PC-9 (cell line): ENCODE measurements at regions not wholly inside any gene's neighbourhood (a gene's known extent, or its start where the extent isn't known, plus 50 kb on each side); places are given as distances from the start of the nearest gene placed in this dataset.

ENCODE experiments used
- BruUV-seq: library from RNA; stranded (reverse); fragments of 400-500 nt; replicated peaks from 2 replicates; lab custom pipeline; 2021; lab: Mats Ljungman, UMichigan
- CTCF ChIA-PET: fragments of 300-600 bp; sonication (Branson Sonifier 250); formaldehyde crosslinking; loops from one replicate; lab custom pipeline; 2022; ENCODE audit warnings: antibody characterized with exemption; lab: Charles Lee
- POLR2A ChIA-PET: fragments of 300-600 bp; sonication (Branson Sonifier 250); formaldehyde crosslinking; loops from one replicate; lab custom pipeline; 2022; ENCODE audit warnings: antibody characterized with exemption; ENCODE audit not compliant: unreplicated experiment; lab: Charles Lee
- DNase-seq, 2 experiments: peaks; one replicate each; pipeline versions ENCODE4 v3.0.0 to v3.0.0-alpha.2; 2015 to 2022; ENCODE audit warnings: mixed read lengths in 1 of 2
- H2AFZ ChIP-seq: fragments of 200-600 bp; sonication (generic); 2 replicates; pipeline ENCODE4 v1.8.1; 2017; ENCODE audit warnings: antibody characterized with exemption
- H3F3A ChIP-seq: fragments of 200-600 bp; sonication (generic); 2 replicates; pipeline ENCODE4 v1.8.1; 2017; ENCODE audit warnings: antibody characterized with exemption, mild to moderate bottlenecking, low read depth; ENCODE audit not compliant: insufficient read depth
- H3K27ac ChIP-seq: fragments of 200-600 bp; sonication (generic); 2 replicates; pipeline ENCODE4 v1.6.1; 2016; ENCODE audit warnings: mixed run types
- H3K27me3 ChIP-seq: fragments of 200-600 bp; sonication (generic); 2 replicates; pipeline ENCODE4 v1.6.1; 2016; ENCODE audit warnings: low read depth, mixed run types; ENCODE audit not compliant: insufficient read depth
- H3K36me3 ChIP-seq: fragments of 200-600 bp; sonication (generic); 2 replicates; pipeline ENCODE4 v1.6.1; 2016; ENCODE audit warnings: low read depth, mixed run types
- H3K4me1 ChIP-seq: fragments of 200-600 bp; sonication (generic); replicated peaks from 2 replicates; pipeline ENCODE4 v1.6.1; 2016; ENCODE audit warnings: mixed run types; ENCODE audit not compliant: insufficient read depth
- H3K4me2 ChIP-seq: fragments of 200-600 bp; sonication (generic); 2 replicates; pipeline ENCODE4 v1.6.1; 2017; ENCODE audit warnings: mixed run types
- H3K4me3 ChIP-seq: fragments of 200-600 bp; sonication (generic); 2 replicates; pipeline ENCODE4 v1.6.1; 2016; ENCODE audit warnings: mixed run types
- H3K79me2 ChIP-seq: fragments of 200-600 bp; sonication (generic); 2 replicates; pipeline ENCODE4 v1.6.1; 2017; ENCODE audit warnings: low read depth, mixed run types
- H3K9me2 ChIP-seq: fragments of 200-600 bp; sonication (generic); 2 replicates; pipeline ENCODE4 v1.8.1; 2017; ENCODE audit warnings: mild to moderate bottlenecking; ENCODE audit not compliant: insufficient read depth
- H3K9me3 ChIP-seq: fragments of 200-600 bp; sonication (generic); 2 replicates; pipeline ENCODE4 v1.8.1; 2016; ENCODE audit warnings: low read depth; ENCODE audit not compliant: insufficient read depth
- H4K20me1 ChIP-seq: fragments of 200-600 bp; sonication (generic); 2 replicates; pipeline ENCODE4 v1.8.1; 2017; ENCODE audit not compliant: insufficient read depth
- EZH2 ChIP-seq: fragments of 200-600 bp; sonication (generic); IDR thresholded peaks from 2 replicates; pipeline ENCODE4 v1.8.0; 2017; ENCODE audit warnings: antibody characterized with exemption, low read depth
- intact Hi-C: fragments of 100-400 bp; cut with micrococcal nuclease; formaldehyde crosslinking; loops from one replicate; pipeline ENCODE4 v1.10.0; 2022; ENCODE audit not compliant: unreplicated experiment
- TF ChIP-seq, protein P1 (sequence below): fragments of 200-600 bp; sonication (generic); conservative IDR thresholded peaks from 2 replicates; pipeline ENCODE4 v1.6.1; 2017; ENCODE audit warnings: mixed run types, antibody characterized with exemption, mild to moderate bottlenecking, moderate library complexity

GRCh38 chr16:76932541-76933211, 258.3 kb upstream of the MON1B start:
- CTCF ChIA-PET = no interaction called here

GRCh38 chr16:76940251-76940650, 250.7 kb upstream of the MON1B start:
- POLR2A ChIA-PET = no interaction called here
- H3K27me3 ChIP-seq = peaks cover 16% of the 10 kb centered on the region
- no peak for TF ChIP-seq EZH2
- TF ChIP-seq, protein P1, sequence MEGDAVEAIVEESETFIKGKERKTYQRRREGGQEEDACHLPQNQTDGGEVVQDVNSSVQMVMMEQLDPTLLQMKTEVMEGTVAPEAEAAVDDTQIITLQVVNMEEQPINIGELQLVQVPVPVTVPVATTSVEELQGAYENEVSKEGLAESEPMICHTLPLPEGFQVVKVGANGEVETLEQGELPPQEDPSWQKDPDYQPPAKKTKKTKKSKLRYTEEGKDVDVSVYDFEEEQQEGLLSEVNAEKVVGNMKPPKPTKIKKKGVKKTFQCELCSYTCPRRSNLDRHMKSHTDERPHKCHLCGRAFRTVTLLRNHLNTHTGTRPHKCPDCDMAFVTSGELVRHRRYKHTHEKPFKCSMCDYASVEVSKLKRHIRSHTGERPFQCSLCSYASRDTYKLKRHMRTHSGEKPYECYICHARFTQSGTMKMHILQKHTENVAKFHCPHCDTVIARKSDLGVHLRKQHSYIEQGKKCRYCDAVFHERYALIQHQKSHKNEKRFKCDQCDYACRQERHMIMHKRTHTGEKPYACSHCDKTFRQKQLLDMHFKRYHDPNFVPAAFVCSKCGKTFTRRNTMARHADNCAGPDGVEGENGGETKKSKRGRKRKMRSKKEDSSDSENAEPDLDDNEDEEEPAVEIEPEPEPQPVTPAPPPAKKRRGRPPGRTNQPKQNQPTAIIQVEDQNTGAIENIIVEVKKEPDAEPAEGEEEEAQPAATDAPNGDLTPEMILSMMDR = no peak

More at GRCh38 chr16:76932541-76933211, 258.3 kb upstream of the MON1B start:
- no peaks in the 10 kb centered on the region for H3K9me3 ChIP-seq
- no peak for TF ChIP-seq EZH2
- TF ChIP-seq, protein P1 = no peak
- H3K4me2 ChIP-seq = no peak overlapping the region
- no TSS peak for BruUV-seq
- no peak overlapping the region for H3K27ac ChIP-seq
- H2AFZ ChIP-seq = no peak overlapping the region
- H3K27me3 ChIP-seq = peaks cover 11% of the 10 kb centered on the region; the same call in 1 of the 2 replicates
- no peaks in the 10 kb centered on the region for H3K9me2 ChIP-seq
- H3K4me3 ChIP-seq = no peak overlapping the region
- POLR2A ChIA-PET = no interaction called here
- intact Hi-C loops = no loop called here
- no peaks in the 10 kb centered on the region for H3F3A ChIP-seq
- no peaks in the 10 kb centered on the region for H3K79me2 ChIP-seq
- H4K20me1 ChIP-seq = no peaks in the 10 kb centered on the region
- DNase-seq = no peak
- H3K4me1 ChIP-seq = no peaks in the 10 kb centered on the region
- H3K36me3 ChIP-seq = no peaks in the 10 kb centered on the region

DNA sequence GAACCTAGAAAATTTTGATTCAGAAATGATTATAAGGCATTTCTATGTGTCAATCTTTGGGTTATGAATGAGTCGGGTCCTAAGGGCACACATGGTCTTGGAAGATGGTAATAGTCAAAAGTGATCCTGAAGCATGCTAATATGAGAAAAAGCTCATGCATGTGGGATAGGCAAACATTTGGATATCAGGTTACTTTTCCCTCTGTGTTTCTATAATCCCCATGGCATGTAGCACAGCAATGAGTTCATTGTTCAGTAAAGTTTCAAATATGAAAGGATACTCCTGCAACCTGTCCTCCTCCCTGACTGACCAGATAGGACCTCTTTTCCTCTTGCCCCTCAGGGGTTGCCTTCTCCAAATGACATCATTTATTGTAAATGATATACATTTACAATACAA, 249.9 kb upstream of the MON1B start:
- no TSS peak for BruUV-seq
- no peaks in the 10 kb centered on the region for H3K9me2 ChIP-seq
- H3K9me3 ChIP-seq = no peaks in the 10 kb centered on the region

More at GRCh38 chr16:76940251-76940650, 250.7 kb upstream of the MON1B start:
- no TSS peak for BruUV-seq
- Histone ChIP-seq H3K9me2 (no peaks in the 10 kb centered on the region), H3K79me2 (no peaks in the 10 kb centered on the region), H4K20me1 (no peaks in the 10 kb centered on the region), H3F3A (no peaks in the 10 kb centered on the region), H3K4me1 (no peaks in the 10 kb centered on the region), H3K36me3 (no peaks in the 10 kb centered on the region), H3K27ac (no peak overlapping the region), H3K4me3 (no peak overlapping the region), H3K9me3 (no peaks in the 10 kb centered on the region), H2AFZ (no peak overlapping the region), H3K4me2 (no peak overlapping the region)
- no peak for DNase-seq
- CTCF ChIA-PET = no interaction called here
- intact Hi-C loops = no loop called here

More for the DNA sequence above, 249.9 kb upstream of the MON1B start:
- no peak for DNase-seq
- H3K79me2 ChIP-seq = no peaks in the 10 kb centered on the region
- no peaks in the 10 kb centered on the region for H3K36me3 ChIP-seq
- H3K27me3 ChIP-seq = peaks cover 16% of the 10 kb centered on the region
- no peak overlapping the region for H3K4me3 ChIP-seq
- TF ChIP-seq, protein P1 = no peak
- TF ChIP-seq EZH2 = no peak
- H3K4me2 ChIP-seq = no peak overlapping the region
- H3F3A ChIP-seq = no peaks in the 10 kb centered on the region
- H4K20me1 ChIP-seq = no peaks in the 10 kb centered on the region
- ChIA-PET CTCF (no interaction called here), POLR2A (no interaction called here)
- no peaks in the 10 kb centered on the region for H3K4me1 ChIP-seq
- H2AFZ ChIP-seq = no peak overlapping the region
- H3K27ac ChIP-seq = no peak overlapping the region
- intact Hi-C loops = no loop called here
